ENCODE measurements at regions not wholly inside any gene's neighbourhood (a gene's known extent, or its start where the extent isn't known, plus 50 kb on each side); places are given as distances from the start of the nearest gene placed in this dataset.

DNA sequence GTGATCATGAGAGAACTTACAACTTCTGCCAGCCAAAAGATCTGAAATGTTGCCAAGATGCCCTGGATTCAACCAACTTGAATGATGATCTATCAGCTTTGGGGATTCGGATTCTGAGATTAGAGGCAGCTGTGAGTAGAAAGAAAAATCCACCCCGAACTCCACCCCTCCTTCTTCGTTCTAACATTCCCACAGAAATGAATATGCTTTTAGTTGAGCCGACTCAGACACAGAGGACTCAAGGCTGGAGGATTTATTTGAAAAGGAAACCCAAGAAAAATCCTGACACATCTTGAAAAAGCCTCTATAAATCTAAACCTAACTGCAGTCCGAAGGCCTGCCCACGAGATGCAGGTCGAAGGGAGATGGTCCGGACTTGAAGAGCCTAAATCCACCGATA is 275.0 kb downstream of the GAS1 start:
- DNase-seq (ENCODE audit: extremely low spot score) = no peak
- POLR2A ChIA-PET = no interaction called here
- CTCF ChIA-PET = no interaction called here
- TF ChIP-seq, protein P1, sequence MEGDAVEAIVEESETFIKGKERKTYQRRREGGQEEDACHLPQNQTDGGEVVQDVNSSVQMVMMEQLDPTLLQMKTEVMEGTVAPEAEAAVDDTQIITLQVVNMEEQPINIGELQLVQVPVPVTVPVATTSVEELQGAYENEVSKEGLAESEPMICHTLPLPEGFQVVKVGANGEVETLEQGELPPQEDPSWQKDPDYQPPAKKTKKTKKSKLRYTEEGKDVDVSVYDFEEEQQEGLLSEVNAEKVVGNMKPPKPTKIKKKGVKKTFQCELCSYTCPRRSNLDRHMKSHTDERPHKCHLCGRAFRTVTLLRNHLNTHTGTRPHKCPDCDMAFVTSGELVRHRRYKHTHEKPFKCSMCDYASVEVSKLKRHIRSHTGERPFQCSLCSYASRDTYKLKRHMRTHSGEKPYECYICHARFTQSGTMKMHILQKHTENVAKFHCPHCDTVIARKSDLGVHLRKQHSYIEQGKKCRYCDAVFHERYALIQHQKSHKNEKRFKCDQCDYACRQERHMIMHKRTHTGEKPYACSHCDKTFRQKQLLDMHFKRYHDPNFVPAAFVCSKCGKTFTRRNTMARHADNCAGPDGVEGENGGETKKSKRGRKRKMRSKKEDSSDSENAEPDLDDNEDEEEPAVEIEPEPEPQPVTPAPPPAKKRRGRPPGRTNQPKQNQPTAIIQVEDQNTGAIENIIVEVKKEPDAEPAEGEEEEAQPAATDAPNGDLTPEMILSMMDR (IDR thresholded peaks at IDR 0.05; ENCODE audit: control extremely low read depth, extremely low read depth, low read depth, missing control alignments) = no peak

DNA sequence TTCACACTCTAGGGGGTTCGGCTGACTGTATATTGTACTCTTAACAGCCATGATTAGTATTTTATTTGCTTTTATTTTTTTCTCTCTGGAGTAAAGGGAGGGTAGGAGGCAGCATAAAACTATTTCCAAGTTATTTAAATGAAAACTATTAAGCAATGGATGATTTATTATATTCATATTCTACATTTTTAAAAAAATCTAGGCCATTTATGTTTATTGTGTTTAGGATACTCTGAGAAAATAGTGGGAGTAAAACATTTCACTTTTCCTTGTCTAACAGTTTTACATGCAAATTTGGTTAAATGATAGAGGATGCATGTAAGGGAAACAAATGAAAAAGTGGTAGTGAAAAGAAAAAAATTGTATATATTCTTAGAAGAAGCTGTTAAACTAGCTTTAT is 276.3 kb downstream of the GAS1 start:
- no peak for DNase-seq (ENCODE audit: extremely low spot score)
- CTCF ChIA-PET = interaction anchor here (1.3 kb wide), 1 partner anchor 8 kb away, joined by 3 read pairs; no protein-coding TSS in a partner anchor
- TF ChIP-seq, protein P1 (IDR thresholded peaks at IDR 0.05; ENCODE audit: control extremely low read depth, extremely low read depth, low read depth, missing control alignments) = no peak
- POLR2A ChIA-PET = no interaction called here

DNA sequence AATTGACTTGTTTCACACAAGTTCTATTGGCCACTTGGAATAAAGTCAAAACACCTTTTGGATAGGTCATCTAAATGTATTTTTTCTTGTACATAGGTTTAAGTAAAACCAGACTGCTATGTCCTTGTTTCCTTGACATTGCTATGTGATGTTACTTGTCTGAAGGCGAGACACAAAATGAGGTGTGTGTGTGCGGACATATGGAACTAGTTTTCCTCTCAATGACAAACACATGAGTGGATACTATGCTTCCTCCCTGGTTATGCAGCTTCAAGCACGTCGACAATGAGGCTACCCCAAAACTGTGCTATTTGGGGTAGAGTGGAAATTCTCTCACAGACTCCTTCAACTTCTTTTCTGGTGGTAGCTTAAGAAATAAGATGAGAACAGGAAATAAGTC is 276.8 kb downstream of the GAS1 start:
- CTCF ChIA-PET = interaction anchor here (1.3 kb wide), 1 partner anchor 9 kb away, joined by 3 read pairs; no protein-coding TSS in a partner anchor
- TF ChIP-seq, protein P1 (IDR thresholded peaks at IDR 0.05; ENCODE audit: control extremely low read depth, extremely low read depth, low read depth, missing control alignments) = no peak
- DNase-seq (ENCODE audit: extremely low spot score) = no peak
- POLR2A ChIA-PET = no interaction called here

DNA sequence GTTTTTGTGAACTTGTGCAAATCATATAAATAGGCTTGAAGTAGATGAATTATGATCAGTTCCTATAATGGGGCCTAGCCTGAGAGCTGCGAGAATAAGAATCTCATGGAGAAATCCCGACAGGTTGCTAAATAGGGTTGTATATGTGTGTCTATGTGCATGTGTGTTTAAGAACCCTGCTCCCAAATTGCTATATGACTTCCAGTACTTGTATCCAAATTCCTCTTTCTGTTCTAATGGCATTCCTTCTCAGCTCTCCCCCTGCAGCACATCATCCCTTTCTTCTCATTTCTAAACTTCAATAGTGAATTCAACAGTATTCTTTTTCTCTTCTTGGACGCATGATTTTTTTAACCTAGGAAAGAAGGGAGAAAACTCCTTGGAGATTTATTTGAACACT is 277.2 kb downstream of the GAS1 start:
- ChIA-PET CTCF (interaction anchor here (1.3 kb wide), 1 partner anchor 9 kb away, joined by 3 read pairs; no protein-coding TSS in a partner anchor), POLR2A (no interaction called here)

DNA sequence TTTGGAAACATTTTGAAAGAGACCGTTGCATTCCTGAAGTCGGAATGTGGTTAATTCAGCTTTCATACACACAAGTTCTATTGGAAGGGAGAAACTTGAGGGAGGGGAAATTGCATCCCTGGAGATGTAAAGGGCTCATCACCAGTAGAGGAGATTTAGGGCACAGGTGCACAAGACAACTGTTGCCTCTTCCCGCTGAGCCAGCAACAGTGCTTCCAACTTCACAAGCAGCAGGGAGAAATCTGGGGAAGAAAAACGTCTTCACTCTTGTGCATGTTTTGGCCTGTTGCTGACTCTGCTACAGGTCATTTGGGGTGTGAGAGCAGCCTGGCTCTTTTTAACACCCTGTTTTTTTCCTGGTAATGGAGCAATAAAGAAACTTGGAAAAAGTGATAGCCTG is 277.9 kb downstream of the GAS1 start:
- no peak for DNase-seq (ENCODE audit: extremely low spot score)
- ChIA-PET POLR2A (no interaction called here), CTCF (no interaction called here)
- TF ChIP-seq, protein P1 (IDR thresholded peaks at IDR 0.05; ENCODE audit: control extremely low read depth, extremely low read depth, low read depth, missing control alignments) = no peak

More for the DNA sequence above, 277.2 kb downstream of the GAS1 start:
- DNase-seq (ENCODE audit: extremely low spot score) = no peak
- TF ChIP-seq, protein P1 (IDR thresholded peaks at IDR 0.05; ENCODE audit: control extremely low read depth, extremely low read depth, low read depth, missing control alignments) = no peak

DNA sequence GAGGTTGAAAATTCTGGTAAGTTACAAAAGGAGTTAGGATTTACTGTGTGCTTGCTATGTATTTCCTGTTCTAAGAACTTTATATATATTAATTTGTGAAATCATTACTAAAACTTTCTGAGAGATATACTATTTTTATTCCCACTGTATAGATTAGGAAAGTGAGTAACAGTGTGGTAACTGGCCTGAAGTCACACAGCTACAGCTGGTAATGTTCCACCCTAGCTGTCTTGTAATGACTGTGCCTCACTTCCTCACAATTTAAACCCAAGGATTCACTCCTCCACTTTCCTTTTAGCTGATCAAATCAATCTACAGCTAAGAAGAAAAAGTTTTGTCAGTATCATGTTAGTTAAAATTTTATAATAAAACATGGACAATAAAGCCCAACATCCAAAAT is 278.8 kb downstream of the GAS1 start:
- TF ChIP-seq, protein P1 (IDR thresholded peaks at IDR 0.05; ENCODE audit: control extremely low read depth, extremely low read depth, low read depth, missing control alignments) = no peak
- DNase-seq (ENCODE audit: extremely low spot score) = no peak
- ChIA-PET POLR2A (no interaction called here), CTCF (interaction anchor here (0.7 to 1.5 kb wide), 2 partner anchors 11 to 13 kb away, joined by 3 read pairs; no protein-coding TSS in a partner anchor)

DNA sequence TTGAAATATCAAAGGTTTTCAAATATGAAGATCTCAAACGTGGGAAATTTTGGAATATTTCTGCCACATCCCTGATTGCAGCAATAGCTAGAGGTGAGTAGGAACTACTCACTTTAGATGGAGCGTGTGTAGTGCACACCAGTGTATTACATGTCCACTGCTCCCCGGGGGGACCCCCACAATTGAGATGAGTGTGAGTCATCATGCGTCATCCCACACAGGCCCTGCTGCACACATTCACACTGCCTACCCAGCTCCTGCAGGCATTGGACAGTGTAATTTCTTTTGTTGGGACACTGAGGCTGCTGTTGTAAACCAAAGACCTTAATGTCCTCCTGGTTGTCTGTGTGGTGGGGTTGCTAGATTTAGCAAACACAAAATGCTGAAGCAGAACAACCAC is 280.0 kb downstream of the GAS1 start:
- ChIA-PET CTCF (interaction anchor here (1.5 kb wide), 1 partner anchor 12 kb away, joined by 3 read pairs; no protein-coding TSS in a partner anchor), POLR2A (no interaction called here)
- no peak for DNase-seq (ENCODE audit: extremely low spot score)
- TF ChIP-seq, protein P1 (IDR thresholded peaks at IDR 0.05; ENCODE audit: control extremely low read depth, extremely low read depth, low read depth, missing control alignments) = no peak

Measured in GM10248 (cell line).